Femur (tissue), 1 donor: ENCODE measurements at regions not wholly inside any gene's neighbourhood (a gene's known extent, or its start where the extent isn't known, plus 50 kb on each side); places are given as distances from the start of the nearest gene placed in this dataset.
A peak's percentile ranks its signal among the peaks of the same experiment; 100 is the strongest.
"Not testable (repeated sequence)": the region's sequence is repeated elsewhere in the genome, so short reads cannot be mapped to it uniquely, and the experiment has no call there.

ENCODE experiments used
- DNase-seq: peaks from one replicate; pipeline ENCODE4 v3.0.0-alpha.2; 2017

DNA sequence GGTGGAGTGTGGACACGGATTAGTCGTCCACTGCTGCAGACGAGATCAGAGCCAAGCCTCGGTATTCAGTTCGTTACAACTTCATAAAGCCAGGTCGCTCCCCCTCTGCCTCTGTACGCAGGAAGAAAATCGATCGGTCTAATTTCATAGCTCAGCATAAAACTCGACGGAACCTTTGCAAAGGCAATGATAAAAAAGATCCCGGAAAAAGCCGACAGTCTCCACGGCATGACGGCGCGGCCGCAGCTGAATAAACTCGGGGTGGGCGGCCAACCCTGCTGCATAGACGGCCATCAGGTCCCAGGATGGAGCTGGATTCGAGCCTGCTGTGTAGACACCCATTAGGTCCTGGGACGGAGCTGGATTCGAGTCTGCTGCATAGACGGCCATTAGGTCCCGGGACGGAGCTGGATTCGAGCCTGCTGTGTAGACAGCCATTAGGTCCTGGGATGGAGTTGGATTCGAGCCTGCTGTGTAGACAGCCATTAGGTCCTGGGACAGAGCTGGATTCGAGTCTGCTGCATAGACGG lies 113.8 kb upstream of the PPP2R3B start:
- DNase-seq: no peak

DNA sequence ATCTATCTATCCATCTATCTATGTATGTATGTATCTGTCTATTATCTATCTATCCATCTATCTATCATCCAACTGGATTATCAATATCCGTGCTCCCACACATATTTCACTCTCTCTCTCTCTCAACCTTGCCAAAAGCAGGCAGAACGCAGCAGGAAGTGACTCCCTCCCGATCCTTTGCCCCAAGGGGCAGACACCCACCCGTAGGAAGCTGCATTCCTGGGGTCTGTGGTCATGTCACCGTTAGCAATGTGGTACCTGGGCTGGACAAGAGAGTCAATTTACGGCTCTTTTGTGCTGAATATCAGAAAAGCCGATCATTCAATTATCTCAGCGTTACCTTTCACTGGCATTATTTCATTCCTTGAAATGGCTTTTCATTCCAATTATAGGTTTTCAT lies 119.6 kb upstream of the PPP2R3B start:
- no peak for DNase-seq

DNA sequence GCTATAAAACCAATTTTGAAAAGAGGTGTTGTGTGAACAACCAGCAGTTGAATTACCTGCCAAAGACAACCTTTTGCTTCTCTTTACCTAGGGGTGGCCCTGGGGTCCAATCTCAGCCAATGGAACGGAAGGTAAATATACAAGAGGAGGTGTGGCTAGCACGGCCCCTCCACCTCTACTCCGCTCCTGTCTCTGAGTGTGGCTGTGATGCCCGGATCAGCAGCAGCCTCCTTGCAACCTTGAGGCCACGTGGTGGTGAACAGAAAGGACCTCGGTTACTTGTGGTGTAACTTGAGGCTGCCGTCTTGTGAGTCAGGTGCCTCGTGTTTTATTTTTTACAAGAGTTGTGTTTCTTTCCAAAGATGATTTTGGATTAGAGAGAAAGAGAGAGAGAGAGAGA lies 121.5 kb upstream of the PPP2R3B start:
- no peak for DNase-seq

DNA sequence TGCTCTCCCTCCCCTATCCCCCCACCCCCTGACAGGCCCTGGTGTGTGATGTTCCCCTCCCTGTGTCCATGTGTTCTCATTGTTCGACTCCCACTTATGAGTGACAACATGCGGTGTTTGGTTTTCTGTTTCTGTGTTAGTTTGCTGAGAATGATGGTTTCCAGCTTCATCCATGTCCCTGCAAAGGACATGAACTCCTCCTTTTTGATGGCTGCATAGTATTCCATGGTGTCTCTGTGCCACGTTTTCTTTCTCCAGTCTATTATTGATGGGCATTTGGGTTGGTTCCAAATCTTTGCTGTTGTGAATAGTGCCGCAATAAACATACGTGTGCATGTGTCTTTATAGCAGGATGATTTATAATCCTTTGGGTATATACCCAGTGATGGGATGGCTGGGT lies 121.8 kb upstream of the SHOX start:
- DNase-seq: not testable (repeated sequence)

DNA sequence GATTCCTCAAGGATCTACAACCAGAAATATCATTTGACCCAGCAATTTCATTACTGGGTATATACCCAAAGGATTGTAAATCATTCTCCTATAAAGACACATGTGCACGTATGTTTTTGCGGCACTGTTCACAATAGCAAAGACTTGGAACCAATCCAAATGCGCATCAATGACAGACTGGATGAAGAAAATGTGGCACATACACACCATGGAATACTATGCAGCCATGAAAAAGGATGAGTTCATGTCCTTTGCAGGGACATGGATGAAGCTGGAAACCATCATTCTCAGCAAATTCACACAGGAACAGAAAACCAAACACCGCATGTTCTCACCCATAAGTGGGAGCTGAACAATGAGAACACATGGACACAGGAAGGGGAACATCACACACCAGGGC lies 119.5 kb upstream of the SHOX start:
- not testable (repeated sequence) for DNase-seq

DNA sequence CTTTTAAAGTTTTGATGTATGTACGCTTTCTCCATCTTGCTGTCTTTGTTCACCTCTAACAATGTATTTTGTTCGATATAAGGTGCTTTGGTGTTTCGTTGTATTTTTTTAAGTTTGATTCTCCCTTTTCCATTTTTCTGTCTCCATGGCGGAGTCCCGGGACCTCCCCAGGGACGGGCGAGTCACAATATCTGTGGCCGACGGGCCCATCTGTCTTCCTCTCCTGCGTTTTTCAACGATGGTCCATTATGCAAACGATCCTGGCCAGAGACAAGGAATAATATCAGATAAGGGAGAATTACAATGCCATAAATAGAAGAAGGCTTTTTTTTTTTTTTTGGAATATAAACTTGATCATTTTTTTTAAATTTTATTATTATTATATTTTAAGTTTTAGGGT lies 112.3 kb upstream of the SHOX start:
- no peak for DNase-seq

DNA sequence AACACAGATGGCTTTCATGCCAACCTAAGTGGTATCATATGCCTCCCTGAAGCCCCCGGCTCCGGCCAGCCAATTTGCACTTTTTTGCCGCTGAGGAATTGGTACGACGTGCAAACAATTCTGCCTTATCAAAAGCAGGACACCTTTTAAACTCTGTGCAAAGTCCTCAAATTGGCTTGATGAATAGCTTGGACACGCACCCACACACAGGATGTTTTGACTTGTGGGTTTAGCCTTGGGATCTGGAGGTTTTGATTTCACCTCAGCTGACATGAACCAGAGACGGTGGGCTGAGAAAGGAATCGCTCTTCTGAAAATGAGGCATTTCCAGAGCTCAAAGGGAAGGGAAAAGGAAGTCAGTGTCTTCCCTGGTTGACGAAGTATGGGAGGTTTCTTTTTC lies 110.8 kb upstream of the SHOX start:
- DNase-seq: no peak

DNA sequence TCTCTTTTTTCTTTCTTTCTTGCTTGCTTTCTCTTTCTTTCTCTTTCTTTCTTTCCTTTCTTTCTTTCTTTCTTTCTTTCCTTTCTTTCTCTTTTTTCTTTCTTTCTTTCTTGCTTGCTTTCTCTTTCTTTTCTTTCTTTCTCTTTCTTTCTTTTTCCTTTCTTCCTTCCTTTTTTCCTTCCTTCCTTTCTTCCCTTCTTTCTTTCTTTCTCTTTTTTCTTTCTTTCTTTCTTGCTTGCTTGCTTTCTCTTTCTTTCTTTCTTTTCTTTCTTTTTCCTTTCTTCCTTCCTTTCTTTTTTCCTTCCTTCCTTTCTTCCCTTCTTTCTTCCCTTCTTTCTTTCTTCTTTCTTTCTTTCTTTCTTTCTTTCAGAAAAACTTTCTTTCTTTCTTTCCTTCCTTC lies 108.1 kb upstream of the SHOX start:
- no peak for DNase-seq

DNA sequence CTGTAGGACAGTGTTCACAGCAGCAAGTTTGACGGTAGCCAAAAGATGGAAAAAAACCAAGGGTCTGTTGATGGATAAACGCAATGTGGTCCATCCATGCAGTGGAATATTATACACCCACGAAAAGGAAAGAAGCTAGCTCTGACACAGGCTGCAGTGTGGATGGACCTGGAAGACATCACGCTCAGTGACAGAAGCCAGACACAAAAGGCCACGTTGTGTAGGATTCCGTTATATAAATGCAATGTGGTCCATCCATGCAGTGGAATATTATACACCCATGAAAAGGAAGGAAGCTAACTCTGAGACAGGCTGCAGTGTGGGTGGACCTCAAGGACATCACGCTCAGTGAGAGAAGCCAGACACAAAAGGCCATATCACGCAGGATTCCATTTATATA lies 105.5 kb upstream of the SHOX start:
- no peak for DNase-seq

DNA sequence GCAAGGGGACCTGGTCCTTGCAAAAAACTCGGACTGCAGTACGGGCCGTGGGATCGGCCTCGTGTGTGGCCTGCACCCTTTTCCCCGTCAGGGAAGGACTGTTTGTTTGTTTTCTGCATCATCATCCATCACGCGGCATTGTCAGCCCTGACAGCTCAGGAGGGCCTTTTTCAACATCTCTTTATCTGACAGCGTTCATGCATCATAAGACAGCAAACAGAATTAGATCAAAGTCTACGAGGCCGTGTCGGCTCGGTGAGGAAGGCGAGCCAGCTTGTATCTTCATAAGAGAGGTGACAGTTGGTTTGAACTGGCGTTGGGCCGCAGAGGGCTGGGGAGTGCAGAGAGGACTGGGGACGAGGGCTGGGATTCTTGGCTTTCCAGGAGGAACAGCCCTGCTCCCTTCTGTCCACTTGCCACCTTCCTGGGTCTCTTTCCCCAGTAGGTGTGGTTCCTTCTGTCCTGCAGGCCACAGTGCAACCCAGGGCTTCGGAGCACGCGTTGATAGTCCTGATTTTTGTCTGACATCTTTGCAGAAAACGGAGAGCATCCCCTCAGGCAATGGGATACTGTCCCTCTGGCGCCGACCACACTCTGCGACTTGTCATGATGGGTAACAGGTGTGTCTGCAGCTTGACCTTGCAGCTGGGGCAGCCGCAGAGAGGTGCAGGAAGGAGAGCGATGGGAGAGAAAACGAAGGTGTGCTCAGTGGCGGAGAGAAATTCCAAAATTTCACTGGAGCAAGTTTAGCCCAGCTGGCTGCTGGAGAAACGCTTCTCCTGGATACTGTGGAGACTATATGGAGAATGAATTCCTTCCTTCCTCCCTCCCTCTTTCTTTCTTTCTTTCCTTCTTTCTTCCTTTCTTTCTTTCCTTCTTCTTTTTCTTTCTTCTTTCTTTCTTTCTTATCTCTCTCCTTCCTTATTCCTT lies 104.0 kb upstream of the SHOX start:
- DNase-seq: no peak

DNA sequence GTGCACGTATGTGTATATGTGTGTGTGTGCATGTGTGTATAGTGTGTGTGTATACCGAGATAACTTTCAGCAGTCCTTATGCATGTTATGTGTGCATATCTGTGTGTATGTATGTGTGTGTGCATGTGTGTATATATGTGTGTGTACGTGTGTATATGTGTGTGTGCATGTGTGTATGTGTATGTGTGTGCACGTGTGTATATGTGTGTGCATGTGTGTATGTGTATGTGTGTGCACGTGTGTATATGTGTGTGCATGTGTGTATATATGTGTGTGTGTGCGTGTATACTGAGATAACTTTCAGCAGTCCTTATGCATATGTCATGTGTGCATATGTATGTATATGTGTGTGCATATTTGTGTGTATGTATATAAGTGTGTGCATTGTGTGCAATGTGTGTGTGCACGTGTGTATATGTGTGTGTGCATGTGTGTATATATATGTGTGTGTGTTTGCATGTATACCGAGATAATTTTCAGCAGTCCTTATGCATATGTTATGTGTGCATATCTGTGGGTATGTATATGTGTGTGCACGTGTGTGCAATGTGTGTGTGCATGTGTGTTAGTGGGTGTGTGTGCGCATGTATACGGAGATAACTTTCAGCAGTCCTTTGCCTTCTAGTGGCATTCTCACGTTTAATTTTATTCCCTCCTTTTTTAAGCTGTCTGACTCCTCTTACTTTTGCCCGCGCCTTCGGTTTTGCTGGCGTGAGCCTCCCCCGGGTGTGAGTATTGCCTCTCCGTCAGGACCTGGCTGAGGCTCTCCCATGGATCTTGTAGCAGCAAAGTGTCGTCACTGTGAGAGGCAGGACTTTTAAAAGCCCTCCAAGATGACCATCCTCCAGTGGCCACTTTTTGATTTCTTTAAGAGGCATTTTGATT lies 99.6 kb upstream of the SHOX start:
- no peak for DNase-seq

DNA sequence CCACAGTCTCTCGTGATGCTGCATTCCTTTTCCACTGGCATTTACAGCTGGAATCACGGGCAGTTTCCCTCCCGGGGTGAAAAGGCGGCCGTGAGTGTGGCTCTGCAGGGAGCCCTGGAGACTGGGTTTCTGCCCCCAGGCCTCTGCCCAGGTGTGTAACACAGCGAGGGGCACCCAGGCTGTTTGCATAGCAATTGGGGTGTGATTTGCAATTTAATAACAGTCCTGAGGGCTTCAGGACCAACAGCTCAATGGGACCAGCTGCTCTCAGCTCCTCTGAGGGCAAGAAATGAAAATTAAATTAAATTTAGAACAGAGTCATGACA lies 99.0 kb upstream of the SHOX start:
- no peak for DNase-seq

DNA sequence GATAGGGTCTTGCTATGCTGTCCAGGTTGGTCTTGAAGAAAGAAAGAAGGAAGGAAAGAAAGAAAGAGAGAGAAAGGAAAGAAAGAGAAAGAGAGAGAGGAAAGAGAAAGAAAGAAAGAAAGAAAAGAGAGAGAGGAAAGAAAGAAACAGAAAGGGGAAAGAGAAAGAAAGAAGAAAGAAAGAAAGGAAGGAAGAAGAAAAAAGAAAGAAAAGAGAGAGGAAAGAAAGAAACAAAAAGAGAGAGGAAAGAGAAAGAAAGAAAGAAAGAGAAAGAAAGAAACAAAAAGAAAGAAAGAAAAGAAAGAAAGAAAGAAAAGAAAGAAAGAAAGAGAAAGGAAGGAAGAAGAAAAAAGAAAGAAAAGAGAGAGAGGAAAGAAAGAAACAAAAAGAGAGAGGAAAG lies 95.8 kb upstream of the SHOX start:
- DNase-seq: no peak

DNA sequence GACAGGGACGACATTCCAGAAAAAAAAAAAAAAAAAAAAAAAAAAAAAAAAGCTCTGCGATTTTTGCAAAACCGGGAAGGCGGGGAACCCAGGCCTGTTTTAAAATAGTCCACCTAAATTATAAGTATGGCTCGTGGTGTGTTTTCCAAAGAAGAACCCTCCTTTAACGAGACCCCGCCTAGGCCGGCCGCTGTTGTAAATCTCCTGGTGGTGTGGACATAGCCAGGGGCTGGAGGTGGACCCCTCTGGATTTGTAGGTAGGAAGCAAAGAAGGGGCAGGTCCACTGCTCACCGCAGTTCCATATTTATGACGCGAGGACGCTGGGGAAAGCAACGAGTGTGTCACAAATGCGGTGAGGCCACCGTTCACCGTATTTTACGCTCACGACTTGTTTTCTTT lies 94.0 kb upstream of the SHOX start:
- no peak for DNase-seq

DNA sequence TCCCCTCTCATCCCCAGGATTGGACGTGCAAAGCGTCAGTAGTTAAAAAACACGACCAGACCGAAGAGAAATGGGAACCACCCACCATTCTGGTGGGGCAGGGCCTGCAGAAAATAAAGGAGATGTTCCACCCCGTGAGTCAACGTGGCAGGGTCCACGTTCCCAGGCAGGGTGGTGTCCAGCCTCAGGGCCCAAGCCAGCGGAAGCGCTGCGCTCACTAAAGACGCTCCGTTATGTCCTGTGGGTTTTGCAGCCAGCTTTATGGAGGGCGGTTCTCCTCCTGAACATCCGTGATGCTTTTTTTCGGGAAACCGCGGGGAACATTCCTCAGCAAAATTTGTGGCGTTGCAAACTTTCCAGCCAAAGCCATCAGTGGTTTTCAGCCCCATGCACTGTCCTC lies 93.4 kb upstream of the SHOX start:
- peak; percentile 55 for DNase-seq

DNA sequence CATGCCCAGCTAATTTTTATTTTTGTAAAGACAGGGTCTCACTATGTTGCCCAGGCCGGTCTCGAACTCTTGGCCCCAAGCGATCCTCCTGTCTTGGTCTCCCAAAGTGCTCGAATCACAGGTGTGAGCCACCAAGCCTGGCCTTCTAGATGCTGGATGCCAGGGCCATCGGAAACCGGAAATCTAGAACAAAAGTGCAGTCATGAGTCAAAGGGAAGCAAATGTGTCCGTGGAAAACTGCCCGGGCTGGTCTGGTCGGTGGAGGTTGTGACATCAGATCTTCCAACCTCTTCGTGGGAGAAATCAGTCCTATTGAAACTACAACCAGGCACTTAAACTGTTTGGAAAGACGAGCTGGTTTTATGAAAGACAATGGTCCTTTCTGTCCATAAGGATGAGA lies 92.3 kb upstream of the SHOX start:
- no peak for DNase-seq

DNA sequence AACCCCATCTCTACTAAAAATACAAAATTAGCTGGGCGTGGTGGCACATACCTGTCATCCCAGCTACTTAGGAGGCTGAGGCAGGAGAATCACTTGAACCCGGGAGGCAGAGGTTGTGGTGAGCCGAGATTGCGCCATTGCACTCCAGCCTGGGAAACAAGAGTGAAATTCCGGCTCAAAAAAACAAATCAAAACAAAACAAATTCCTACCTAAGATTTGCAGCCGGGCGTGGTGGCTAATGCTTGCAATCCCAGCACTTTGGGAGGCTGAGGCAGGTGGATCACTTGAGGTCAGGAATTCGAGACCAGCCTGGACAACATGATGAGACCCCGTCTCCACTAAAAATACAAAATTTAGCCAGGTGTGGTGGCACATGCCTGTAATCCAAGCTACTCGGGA lies 89.6 kb upstream of the SHOX start:
- not testable (repeated sequence) for DNase-seq

DNA sequence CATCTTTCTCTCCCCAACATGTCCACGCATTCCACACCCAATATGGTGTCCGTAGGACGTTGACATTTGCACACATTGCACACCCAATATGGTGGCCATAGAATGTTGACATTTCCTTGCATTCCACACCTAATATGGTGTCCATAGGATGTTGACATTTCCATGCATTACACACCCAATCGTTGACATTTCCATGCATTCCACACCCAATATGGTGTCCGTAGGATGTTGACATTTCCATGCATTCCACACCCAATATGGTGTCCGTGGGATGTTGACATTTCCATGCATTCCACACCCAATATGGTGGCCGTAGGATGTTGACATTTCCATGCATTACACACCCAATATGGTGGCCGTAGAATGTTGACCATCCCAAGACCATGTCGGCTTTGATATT lies 88.4 kb upstream of the SHOX start:
- no peak for DNase-seq

DNA sequence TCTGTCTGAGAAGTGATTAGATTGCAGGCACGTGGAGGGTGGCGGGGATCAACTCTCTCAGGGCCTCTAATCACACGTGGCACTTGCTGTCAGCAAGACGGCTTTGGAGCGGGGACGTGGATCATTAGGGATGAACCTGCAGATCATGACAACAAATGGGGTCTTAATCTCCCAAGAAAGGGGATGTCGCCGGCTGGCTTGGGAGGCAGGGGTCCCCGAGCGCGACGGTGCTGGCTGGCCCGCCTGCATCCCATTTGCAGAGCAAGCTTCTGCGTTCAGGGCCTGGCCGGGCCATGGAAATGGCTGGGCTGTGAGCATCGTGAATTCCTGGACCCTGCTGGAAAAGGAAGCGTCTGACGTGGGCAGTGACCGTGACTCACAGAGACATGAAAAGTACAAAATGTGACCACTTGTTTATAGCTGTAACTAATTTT lies 85.1 kb upstream of the SHOX start:
- peak; percentile 29 for DNase-seq

DNA sequence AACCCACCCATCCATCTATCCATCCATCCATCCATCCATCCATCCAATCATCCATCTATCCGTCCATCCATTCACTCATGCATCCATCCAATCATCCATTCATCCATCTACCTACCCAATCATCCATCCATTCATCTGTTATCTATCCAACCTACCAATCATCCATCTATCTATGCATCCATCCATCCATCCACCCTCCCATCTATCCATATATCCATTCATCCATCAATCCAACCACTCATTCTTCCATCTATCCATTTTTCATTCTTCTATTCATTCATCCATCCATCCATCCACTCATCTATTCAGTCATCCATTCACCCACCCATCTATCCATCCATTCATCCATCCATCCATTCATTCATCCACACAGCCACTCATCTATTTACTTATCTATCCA lies 80.1 kb upstream of the SHOX start:
- no peak for DNase-seq

DNA sequence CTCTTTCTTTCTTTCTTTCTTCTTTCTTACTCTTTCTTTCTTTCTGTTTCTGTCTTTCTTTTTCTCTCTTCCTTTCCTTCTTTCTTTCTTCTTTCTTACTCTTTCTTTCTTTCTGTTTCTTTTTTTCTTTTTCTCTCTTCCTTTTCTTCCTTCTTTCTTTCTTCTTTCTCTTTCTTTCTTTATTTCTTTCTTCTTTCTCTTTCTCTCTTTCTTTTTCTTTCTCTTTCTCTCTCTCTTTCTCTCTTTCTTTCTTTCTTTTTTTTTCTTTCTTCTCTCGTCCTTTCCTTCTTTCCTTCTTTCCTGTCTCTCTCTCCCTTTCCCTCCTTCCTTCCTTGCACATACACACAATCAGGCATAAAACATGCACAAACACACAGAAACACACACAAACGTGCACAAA lies 79.3 kb upstream of the SHOX start:
- DNase-seq: no peak

DNA sequence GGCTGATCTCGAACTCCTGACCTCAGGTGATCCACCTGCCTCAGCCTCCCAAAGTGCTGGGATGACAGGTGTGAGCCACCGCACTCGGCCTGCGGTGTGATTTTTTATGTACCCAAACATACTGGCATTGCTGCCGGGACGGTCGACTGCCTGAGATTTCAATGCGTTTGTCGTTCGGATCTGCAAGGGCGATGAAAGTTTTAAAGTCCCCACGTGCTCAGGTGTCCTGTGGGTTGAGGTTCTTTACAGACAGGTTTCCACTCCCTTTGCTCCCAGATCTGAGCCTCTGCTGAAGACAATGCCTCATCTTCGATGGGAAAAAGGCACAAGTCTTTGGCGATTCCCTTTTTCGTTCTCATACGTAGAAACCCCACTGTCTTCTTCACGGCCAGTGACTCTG lies 78.1 kb upstream of the SHOX start:
- DNase-seq: no peak

DNA sequence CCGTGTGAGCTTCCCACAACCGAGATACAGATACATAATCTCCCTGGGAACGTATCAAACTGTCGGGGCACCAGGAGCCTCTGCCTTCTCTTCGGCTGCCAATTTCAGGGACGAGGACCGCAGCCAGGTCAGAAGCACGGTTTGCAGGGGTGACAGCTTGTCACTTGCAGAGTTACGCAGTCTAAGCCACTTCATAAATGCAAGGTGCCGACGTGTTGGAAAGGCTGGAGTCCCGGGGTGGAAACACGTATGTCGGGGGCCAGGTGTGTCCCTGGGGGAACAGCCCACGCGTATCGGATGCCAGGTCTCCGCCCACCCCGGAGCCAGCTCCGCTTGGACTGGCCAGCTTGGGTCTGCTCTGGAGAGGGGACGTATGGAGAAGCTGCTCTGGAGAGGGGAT lies 76.3 kb upstream of the SHOX start:
- no peak for DNase-seq
